SIG-M5 treated with dmso at 0.1 percent for 504 hours (cell line): ENCODE measurements at regions not wholly inside any gene's neighbourhood (a gene's known extent, or its start where the extent isn't known, plus 50 kb on each side); places are given as distances from the start of the nearest gene placed in this dataset.

ENCODE experiments used
- DNase-seq: peaks from one replicate; lab custom pipeline; 2025; ENCODE audit not compliant: unreplicated experiment; lab: John Stamatoyannopoulos, UW

DNA sequence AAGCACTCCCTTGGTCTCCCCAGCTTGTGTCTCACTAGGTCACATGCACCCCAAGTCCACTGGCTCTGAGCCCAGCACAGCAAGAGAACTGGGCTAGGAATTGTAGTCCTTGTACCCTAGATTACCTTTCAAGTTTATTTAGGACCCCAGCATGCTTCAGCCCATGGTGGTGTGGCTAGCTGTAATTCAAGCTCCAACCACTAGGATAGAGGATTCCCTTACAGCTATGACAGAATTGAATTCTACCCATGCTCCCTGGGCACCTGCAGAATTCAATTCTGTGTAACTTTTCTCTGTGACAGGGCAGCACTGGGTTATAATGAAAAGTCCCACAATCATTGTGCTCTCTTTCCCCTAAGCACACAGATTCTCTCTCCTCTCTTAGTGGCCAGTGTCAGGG, 253.8 kb upstream of the DMD start:
- no peak for DNase-seq

DNA sequence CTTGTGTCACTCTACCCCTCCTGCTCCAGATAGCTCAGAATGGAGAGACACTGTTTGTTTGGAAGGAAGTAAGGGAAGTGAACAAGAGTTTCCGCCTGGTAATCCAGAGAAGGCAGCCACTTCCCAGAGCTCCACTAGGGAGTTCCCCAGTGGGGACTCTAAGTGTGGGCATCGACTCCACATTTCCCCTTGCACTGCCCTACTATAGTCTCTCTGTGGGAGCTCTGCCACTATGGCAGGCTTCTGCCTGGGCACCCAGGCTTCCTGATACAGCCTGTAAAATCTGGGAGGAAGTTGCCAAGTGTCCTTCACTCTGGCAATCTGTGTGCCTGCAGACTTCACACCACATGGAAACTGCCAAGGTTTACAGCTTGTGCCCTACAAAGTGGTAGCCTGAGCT, 245.8 kb upstream of the DMD start:
- DNase-seq, result no peak

DNA sequence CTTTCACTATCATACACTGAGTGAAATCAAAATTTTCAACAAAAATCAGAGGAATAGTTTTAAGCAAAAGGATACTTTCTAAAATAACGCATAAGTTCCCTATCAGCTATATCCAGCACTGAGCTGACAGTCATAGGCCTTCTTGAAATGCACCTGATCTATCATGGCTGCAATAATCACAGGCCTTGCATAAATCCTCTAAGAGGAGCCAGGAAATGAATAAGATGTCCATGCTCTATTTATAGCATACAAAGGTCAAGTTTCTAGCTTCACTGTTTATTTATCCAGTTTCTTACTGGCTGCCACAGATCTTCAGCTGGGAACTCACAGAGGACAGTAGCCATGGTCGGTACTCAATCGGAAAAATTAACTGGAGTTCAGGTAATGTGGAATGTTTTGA, 235.9 kb upstream of the DMD start:
- DNase-seq, result no peak

DNA sequence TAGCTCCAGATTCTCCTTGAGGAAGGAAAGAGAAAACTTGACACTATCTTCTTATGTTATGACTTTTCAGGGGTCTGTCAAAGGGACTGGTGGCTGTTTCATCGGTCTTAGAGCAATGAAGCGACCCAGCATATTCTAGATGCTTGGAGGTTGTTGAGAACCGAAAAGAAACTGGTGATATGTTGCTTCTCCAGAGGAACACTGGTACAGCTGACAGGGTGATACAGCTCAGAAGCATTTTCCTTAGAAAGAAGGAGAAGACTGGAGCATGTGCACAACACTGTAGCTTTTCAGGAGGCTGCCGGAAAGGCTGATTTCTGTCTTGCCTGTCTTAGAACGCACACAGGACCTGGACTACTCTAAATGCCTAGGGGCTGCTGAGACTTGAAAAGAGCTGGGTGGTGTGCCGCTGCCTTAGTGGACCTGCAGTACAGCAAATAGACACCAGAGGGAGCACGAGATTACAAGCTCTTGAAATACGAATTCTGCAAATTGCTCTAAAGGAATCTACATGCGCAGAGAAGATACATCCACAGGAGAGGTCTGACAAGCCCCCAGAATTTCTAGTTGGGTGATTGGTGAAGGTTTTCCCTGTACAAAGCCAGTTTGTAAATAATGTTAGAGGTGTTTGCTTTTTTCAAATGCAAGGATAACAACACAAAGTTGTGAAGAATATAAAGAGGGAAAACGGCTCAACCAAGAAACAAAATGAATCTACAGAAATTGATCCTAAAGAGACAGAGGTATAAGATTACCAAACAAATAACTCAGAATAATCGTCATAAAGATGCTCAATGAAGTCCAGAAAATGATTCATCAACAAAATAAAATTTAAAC, 223.1 kb upstream of the DMD start:
- peak; percentile 18 for DNase-seq

DNA sequence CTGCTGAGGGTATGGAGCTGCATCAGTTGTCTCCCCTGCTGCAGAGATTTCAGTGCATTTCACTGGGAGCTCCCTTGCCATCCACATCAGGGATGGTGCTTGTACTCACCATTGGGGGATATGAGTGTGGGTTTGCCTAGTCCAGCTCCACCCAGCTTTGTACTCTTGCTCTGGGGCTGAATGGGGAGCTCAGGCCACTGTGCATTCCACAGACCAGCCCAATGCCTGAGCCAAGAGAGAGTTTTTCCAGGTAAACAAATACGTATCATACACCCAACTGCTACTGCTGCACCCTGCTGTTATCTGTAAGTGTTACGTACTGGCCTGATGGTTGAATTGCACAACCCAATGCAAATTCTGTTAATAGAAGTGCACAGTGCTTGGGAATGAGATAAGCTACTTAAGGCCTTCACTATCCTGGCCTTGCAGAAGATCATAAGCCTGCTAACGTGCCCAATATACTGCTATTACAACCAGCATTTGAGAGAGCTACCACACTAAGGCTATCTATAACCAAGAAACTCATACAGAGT, 205.0 kb upstream of the DMD start:
- no peak for DNase-seq

DNA sequence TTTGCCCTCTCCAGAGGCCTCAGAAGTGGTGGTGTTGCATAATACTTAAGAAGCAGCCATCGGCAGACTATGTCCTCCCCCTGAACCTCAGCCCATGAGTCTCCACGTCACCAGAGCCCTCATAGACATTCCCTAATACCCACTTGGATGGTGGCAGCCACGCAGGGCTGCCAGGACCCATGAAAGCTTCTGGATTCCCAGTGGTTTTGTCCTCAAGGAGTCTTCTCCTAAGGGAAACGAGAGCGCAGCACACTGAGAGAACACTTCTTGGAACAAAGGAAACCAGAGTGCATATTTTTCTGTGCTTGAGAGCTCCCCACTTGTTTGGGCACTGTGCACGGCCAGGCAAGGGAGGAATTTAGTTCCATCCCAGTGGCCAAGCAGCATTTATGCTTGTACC, 204.1 kb upstream of the DMD start:
- DNase-seq, result no peak

DNA sequence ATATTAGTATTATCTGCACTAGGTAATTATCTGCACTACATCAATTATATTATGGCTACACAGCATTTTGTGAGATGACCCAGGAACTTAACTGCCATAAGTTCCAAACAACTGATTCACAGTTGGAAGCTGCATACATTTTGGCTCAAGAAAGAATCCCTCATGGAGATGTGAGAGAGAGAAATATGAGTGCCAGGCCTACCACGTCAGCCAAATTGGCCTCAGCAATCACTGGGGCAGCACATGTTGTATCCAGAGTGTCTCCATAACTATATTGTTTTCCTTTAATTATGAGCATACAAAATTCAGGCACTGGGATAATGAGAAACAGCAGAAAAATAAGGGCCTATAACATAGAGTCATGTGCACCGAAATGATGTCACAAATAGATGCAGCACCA, 174.2 kb upstream of the DMD start:
- DNase-seq, result no peak

DNA sequence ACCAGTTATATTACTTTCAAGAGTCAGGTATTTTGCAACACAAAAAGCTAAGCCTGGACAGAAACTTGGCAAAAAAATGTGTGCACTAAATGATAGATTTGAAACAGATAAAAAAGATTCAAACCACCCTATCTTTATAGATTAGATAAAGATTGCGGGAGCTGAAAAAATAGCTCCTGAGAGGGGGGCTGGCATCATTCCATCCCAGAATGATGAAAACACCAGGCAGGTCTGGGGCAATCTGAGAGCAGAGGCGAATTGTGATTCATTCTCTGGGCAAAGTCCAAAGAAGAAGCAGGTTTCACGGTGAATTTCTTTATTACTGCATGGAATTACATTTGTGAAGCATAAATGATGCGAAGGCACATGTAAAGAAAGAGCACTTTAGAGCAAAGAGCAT, 168.5 kb upstream of the DMD start:
- no peak for DNase-seq

DNA sequence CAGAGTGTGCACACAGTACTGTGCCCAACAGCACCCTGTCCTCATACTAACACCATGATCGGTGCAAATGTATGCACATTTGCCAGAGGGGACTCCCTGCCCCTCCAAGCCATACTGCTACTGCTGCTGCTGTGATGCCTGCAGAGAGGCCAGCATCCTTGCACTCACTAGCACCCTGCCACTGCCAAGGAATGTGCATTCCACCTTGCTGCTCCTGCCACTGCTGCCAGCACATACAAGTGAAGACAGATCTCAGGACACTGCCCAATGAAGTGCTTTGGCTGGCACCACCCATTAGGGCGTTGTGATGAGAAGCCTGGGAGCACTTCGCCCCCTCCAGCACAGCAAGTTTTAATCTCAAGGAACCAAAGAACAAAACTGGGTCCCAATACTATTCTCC, 146.3 kb upstream of the DMD start:
- DNase-seq, result no peak

DNA sequence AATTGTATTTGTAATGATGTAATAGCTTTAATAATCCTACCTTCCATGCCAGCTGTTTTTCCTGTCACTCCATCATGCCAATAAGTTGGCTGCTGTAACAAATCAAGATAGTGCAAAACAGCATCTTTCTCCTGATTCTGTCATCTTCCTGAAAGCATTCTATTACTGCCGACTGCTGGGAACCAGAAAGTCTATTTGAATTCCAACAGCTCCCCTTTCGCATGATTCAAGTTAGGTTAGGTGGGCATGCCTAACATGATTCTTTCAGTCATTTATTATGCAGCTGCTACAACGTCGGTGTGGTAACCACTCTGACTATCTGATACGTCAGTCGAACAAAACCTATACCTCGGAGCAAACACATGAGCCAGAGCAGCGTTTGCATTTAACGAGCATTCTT, 127.9 kb upstream of the DMD start:
- DNase-seq, result no peak

DNA sequence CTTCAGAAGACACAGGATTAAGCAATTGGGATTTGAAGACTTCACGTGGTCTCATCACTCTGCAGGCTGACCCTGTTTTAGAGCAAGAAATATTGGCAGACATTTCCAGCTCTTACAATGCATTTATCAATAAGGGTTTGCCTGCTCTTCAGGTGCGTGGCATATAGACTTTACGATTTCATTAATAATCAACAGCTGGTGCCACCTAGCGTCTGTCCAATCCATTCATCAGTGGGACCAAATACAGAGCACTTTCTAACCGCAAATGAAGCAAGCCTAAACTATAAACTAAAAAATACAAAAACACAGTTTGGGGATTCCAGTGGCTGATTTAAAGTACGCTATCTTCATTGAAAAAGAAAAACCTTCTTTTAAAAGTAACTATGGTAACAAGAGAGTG, 125.4 kb upstream of the DMD start:
- DNase-seq, result no peak

DNA sequence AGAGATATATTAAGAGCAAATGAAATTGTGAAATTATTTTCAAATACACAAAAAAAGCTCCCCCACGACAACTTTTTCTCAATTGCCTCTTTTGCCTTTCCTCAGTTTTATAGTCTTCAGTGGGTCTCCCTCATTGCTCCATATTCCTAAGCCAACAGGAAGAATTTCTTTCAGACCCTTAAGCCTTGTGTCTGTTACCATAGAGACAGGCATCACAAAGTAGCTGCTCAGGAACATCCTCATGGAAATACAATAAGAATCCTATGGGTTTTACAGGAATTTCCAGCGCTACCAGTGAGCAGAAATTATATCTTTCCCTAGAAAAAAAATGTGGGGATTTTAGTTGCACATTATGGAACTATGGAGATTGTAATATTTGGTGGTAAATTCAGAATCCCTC, 121.9 kb upstream of the DMD start:
- DNase-seq, result no peak

DNA sequence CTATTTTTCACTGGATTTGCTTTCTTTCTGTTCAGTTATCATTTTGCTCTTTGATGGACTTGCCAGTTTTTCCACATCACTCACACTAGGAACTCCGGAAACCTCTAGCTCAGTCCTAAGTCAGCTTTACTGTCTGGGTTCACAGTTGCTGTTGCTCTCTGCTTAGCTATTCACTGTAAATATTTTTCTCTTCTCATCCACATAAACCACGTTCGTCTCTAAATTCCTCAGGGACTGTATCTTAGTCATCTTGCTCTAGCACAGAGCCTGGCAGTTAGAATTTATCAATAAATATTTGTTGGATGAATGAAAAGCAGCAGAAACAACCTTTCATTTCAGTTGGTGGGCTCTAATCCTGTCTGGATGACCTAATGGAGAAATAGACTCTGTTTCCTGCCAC, 119.4 kb upstream of the DMD start:
- no peak for DNase-seq

DNA sequence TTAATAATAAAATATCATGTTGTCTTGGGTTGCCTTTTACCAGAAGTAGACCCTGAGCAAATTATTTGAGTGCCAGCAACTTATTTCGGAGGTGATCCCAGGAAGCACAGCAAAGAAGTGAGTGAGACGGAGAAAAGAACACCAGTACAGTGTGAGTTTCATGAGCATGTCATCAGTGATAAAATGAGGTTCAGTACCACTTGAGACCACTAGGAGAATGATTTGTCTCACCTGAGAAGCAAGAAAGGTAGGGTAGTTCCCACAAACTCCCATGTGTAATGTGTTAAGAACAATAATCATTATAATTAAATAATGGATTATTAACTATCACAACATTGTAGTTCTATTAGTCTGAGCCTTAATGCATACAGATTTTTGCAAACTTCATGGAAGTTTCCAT, 112.8 kb upstream of the DMD start:
- DNase-seq, result no peak

DNA sequence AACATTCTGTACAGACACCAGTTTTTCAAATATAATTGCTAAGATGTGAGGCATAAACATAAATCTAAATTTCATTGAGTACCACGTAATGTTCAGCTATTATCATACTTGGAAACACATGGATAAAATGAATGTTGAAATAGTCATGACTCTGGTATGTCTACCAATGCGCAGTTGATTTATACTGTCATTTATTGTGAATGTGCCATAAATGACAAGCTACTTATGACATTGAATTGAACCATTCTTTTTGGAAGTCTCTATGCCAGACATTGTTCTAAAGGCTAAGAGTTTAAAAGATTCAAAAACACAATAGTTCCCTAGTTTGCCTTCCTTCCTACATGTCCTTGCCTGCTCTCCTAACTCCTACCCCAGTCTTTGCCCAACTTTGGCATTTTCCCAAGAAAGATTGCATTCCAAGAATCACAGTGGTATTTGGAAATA, 96.6 kb upstream of the DMD start:
- no peak for DNase-seq

DNA sequence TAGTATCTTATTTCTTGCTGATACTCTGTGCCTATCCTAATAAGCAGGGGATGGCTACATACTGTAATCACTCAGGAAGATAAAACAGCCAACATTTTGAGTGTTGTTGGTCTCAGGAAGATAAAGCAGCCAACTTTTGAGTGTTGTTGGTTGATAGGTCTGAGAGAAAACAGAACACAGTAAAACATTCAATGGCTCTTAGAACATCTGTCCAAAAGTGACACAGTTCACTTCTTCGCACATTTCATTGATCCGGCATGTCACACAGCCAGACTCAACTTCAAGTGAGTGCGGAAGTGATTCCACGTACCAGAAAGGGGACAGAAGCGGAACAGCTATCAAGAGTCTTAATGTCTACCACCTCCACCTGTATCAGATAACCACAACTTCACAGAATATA, 87.3 kb upstream of the DMD start:
- no peak for DNase-seq

DNA sequence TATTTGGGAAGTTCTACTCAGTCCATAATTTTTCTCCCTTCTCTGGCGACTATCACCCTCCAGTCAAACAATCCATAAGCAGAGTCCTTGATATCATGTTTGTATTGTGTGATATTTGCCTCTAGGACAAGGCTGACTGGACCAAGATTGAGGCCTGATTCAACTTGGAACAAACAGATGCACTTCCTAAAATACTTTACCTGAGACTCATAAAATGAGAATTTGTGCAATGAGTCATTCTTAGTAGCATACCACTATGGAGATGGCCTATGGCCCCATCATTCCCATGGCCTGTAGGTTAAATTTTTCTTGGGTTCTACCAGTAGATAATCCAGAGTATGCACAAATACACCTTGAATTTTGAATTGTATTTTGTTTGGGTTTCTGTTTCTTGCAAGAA, 74.2 kb upstream of the DMD start:
- no peak for DNase-seq

DNA sequence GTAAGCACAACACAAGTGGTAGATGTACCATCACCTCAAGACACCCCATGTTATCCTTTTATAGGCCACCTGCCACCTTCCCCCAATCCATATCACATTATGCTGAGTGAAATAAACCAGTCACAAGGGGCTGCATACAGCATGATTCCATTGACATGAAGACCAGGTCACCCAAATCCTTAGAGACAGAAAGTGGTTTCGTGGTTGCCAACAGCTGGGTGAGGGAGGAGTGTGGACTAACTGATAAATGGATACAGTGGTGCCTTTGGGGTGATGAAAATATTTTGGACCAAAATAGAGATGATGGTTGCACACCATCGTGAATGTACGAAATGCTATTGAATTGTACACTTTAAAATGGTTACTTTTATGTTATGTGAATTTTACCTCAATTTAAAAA, 65.7 kb upstream of the DMD start:
- no peak for DNase-seq

DNA sequence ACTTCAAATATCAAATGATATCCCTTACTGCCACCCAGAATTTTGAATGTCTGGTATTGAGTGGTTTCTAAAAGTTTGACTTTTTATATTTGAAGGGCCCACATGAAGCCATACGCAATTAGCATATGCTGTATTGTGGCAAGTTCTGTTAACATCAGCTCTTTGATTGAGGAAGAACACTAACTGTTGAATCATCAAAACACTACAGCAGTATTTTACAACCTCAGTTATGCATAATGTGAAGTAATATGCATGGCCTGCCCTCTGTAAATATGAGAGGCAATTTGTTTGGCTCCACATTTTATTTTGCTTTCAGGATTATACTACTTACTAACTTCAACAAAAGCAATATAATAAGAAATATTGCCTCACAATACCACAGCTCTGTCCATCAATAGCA, 62.2 kb upstream of the DMD start:
- DNase-seq, result no peak

DNA sequence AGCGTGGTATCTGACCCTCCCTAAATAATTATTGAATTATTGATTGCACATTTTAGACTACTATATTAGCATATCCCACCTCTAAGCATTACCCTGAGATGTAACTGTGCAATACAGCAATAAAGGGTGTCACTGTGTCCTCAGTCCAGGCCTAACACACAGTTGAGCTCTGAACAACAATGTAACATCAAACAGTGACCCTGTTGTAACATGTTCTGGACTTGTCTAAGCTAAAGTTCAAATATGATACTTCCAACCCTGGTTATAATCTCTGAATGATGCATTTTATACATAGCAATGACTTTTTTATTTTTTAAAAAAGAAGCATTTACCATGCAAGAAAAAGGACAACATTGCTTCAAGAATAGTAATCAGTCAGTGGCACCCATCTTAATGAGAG, 61.6 kb upstream of the DMD start:
- DNase-seq, result no peak
